ENCODE measurements at regions not wholly inside any gene's neighbourhood (a gene's known extent, or its start where the extent isn't known, plus 50 kb on each side); places are given as distances from the start of the nearest gene placed in this dataset.

- TF ChIP-seq CTCF (conservative IDR thresholded peaks at IDR 0.05; ENCODE audit: low read depth, low read length), result no peak
- no peak overlapping the region for H3K4me3 ChIP-seq (ENCODE audit: low read depth, low read length)
- no peak for DNase-seq (ENCODE audit: low read depth)
Measured at GRCh38 chr2:176612036-176612435, 342.8 kb downstream of the MTX2 start.

- H3K4me3 ChIP-seq (ENCODE audit: low read depth, low read length), result no peak overlapping the region
- no peak for DNase-seq (ENCODE audit: low read depth)
- no peak for TF ChIP-seq CTCF (conservative IDR thresholded peaks at IDR 0.05; ENCODE audit: low read depth, low read length)
Measured at GRCh38 chr2:176612736-176613135, 343.5 kb downstream of the MTX2 start.

- no peak for DNase-seq (ENCODE audit: low read depth)
- TF ChIP-seq CTCF (conservative IDR thresholded peaks at IDR 0.05; ENCODE audit: low read depth, low read length), result no peak
- no peak overlapping the region for H3K4me3 ChIP-seq (ENCODE audit: low read depth, low read length)
Measured at GRCh38 chr2:176613323-176613987, 344.2 kb downstream of the MTX2 start.

GRCh38 chr2:176614049-176614448, 344.8 kb downstream of the MTX2 start:
- DNase-seq (ENCODE audit: low read depth), result no peak
- TF ChIP-seq CTCF (conservative IDR thresholded peaks at IDR 0.05; ENCODE audit: low read depth, low read length), result no peak
- H3K4me3 ChIP-seq (ENCODE audit: low read depth, low read length), result no peak overlapping the region

GRCh38 chr2:176614930-176615329, 345.7 kb downstream of the MTX2 start:
- no peak overlapping the region for H3K4me3 ChIP-seq (ENCODE audit: low read depth, low read length)
- TF ChIP-seq CTCF (conservative IDR thresholded peaks at IDR 0.05; ENCODE audit: low read depth, low read length), result no peak
- DNase-seq (ENCODE audit: low read depth), result no peak

GRCh38 chr2:176619504-176619903, 350.3 kb downstream of the MTX2 start:
- no peak for DNase-seq (ENCODE audit: low read depth)

More at GRCh38 chr2:176619504-176619903, 350.3 kb downstream of the MTX2 start:
- H3K4me3 ChIP-seq (ENCODE audit: low read depth, low read length), result no peak overlapping the region
- TF ChIP-seq CTCF (conservative IDR thresholded peaks at IDR 0.05; ENCODE audit: low read depth, low read length), result no peak

All from epithelial cell of proximal tubule (primary cell).